HG03432 (cell line): ENCODE measurements at regions not wholly inside any gene's neighbourhood (a gene's known extent, or its start where the extent isn't known, plus 50 kb on each side); places are given as distances from the start of the nearest gene placed in this dataset.

ENCODE experiments used
- ATAC-seq: cut with Tn5 transposase; IDR thresholded peaks from one replicate; pipeline ENCODE4 v1.9.1; 2021; ENCODE audit warnings: mild to moderate bottlenecking, moderate library complexity; ENCODE audit not compliant: unreplicated experiment

GRCh38 chr1:239816081-239816782, 275.5 kb upstream of the FMN2 start:
- ATAC-seq = no peak

GRCh38 chr1:239817276-239817675, 274.4 kb upstream of the FMN2 start:
- ATAC-seq = no peak

- no peak for ATAC-seq
Observed at GRCh38 chr1:239817801-239818200, 273.9 kb upstream of the FMN2 start.

- no peak for ATAC-seq
Observed at GRCh38 chr1:239819096-239819495, 272.6 kb upstream of the FMN2 start.

- no peak for ATAC-seq
Observed at GRCh38 chr1:239819756-239820250, 271.9 kb upstream of the FMN2 start.

- no peak for ATAC-seq
Observed at GRCh38 chr1:239823852-239824251, 267.8 kb upstream of the FMN2 start.

- ATAC-seq = no peak
Observed at GRCh38 chr1:239826211-239826610, 265.5 kb upstream of the FMN2 start.

- ATAC-seq = no peak
Observed at GRCh38 chr1:239826736-239827135, 264.9 kb upstream of the FMN2 start.

- ATAC-seq = no peak
Observed at GRCh38 chr1:239829535-239829934, 262.1 kb upstream of the FMN2 start.

GRCh38 chr1:239831577-239832355, 259.9 kb upstream of the FMN2 start:
- ATAC-seq = no peak

- no peak for ATAC-seq
Observed at GRCh38 chr1:239833723-239834122, 258.0 kb upstream of the FMN2 start.

GRCh38 chr1:239835946-239836440, 255.7 kb upstream of the FMN2 start:
- no peak for ATAC-seq

- no peak for ATAC-seq
Observed at GRCh38 chr1:239840336-239840735, 251.3 kb upstream of the FMN2 start.

GRCh38 chr1:239840790-239841189, 250.9 kb upstream of the FMN2 start:
- ATAC-seq = no peak

GRCh38 chr1:239841631-239842030, 250.1 kb upstream of the FMN2 start:
- ATAC-seq = no peak

- ATAC-seq = no peak
Observed at GRCh38 chr1:239843541-239843940, 248.1 kb upstream of the FMN2 start.

GRCh38 chr1:239844833-239845232, 246.8 kb upstream of the FMN2 start:
- ATAC-seq = no peak

GRCh38 chr1:239854922-239855321, 236.8 kb upstream of the FMN2 start:
- no peak for ATAC-seq

GRCh38 chr1:239856067-239856466, 235.6 kb upstream of the FMN2 start:
- ATAC-seq = no peak

- ATAC-seq = no peak
Observed at GRCh38 chr1:239856924-239857323, 234.8 kb upstream of the FMN2 start.

- no peak for ATAC-seq
Observed at GRCh38 chr1:239858057-239858456, 233.6 kb upstream of the FMN2 start.

GRCh38 chr1:239858529-239858928, 233.2 kb upstream of the FMN2 start:
- ATAC-seq = no peak
